OCI-LY7 (cell line): ENCODE measurements at regions not wholly inside any gene's neighbourhood (a gene's known extent, or its start where the extent isn't known, plus 50 kb on each side); places are given as distances from the start of the nearest gene placed in this dataset.

Experiments
- CTCF ChIP-seq: fragments of 200-600 bp; sonication (generic); conservative IDR thresholded peaks from 2 replicates; pipeline ENCODE4 v1.5.1; 2014; ENCODE audit warnings: mild to moderate bottlenecking, antibody characterized with exemption, low read length, moderate library complexity, mixed read lengths
- EZH2phosphoT487 ChIP-seq: fragments of 200-600 bp; sonication (generic); IDR thresholded peaks from 2 replicates; pipeline ENCODE4 v1.6.1; 2018; ENCODE audit warnings: low read depth, borderline replicate concordance, mild to moderate bottlenecking, mixed run types, antibody characterized with exemption, low read length, moderate library complexity, mixed read lengths

DNA sequence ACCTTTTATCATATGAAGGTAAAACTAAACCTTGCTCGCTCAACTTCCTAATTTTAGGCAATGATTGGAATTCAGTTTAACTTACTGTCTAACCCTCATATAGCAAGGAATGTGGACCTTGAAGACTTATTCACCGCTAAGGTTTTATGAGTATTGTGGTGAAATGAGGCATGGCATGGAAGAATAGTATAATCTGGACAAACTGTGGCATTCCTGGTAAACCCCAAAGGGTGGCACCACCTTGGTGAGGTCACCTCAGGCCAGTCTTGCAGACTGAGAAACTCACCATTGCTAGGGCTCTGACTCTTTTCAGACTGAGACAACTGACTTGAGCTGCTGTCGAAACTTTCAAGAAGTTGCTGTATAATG is 51.1 kb upstream of the EHBP1 start:
- TF ChIP-seq CTCF (no peak), EZH2phosphoT487 (no peak)
